Body of pancreas (tissue), 4 donors: ENCODE measurements at regions not wholly inside any gene's neighbourhood (a gene's known extent, or its start where the extent isn't known, plus 50 kb on each side); places are given as distances from the start of the nearest gene placed in this dataset.
"Not testable (repeated sequence)": the region's sequence is repeated elsewhere in the genome, so short reads cannot be mapped to it uniquely, and the experiment has no call there.

Experiments
- ATAC-seq: fragments of 150-250 bp; one replicate; pipeline ENCODE4 v1.9.1; 2016
- DNase-seq, 4 donors: peaks; one replicate each; pipeline ENCODE4 v3.0.0-alpha.2; 2019
- H3K27ac ChIP-seq, 4 donors: fragments of 200-600 bp; sonication (generic); 1 replicate in 3 of 4; 2 replicates in 1 of 4; pipeline versions ENCODE4 v1.5.1 to v1.6.1; 2016 to 2019; ENCODE audit warnings: mild to moderate bottlenecking in 1 of 4, mixed read lengths in 1 of 4, moderate library complexity in 1 of 4
- H3K27me3 ChIP-seq, 2 donors: fragments of 200-600 bp; sonication (generic); one replicate each; pipeline ENCODE4 v1.6.0; 2016; ENCODE audit warnings: mild to moderate bottlenecking in 1 of 2
- H3K36me3 ChIP-seq, 2 donors: fragments of 200-600 bp; sonication (generic); replicated peaks in 1 of 2; 2 replicates each; pipeline ENCODE4 v1.5.1; 2016; ENCODE audit warnings: low read depth in 2 of 2; ENCODE audit not compliant: insufficient read depth in 1 of 2
- H3K4me1 ChIP-seq: fragments of 200-600 bp; sonication (generic); one replicate; pipeline ENCODE4 v1.6.0; 2016
- H3K4me3 ChIP-seq, 2 donors: fragments of 200-600 bp; sonication (generic); 1 replicate in 1 of 2; 2 replicates in 1 of 2; pipeline ENCODE4 v1.5.1; 2016 to 2019
- H3K9me3 ChIP-seq, 3 donors: fragments of 200-600 bp; sonication (generic); 1 replicate in 2 of 3; 2 replicates in 1 of 3; pipeline ENCODE4 v1.5.1; 2016
- POLR2A ChIP-seq, 3 donors: fragments of 450-650 bp; IDR thresholded peaks; one replicate each; pipeline ENCODE4 v1.6.1; 2016; ENCODE audit warnings: antibody characterized with exemption in 3 of 3, mild to moderate bottlenecking in 2 of 3
- WGBS, 2 donors: methylation state at CpG; one replicate each; pipeline ENCODE4 v1.1.5; 2017; 5-methylcytosine and 5-hydroxymethylcytosine counted together
- intact Hi-C: fragments of 100-400 bp; cut with DNase I; formaldehyde crosslinking; loops from one replicate; pipeline ENCODE4 v1.15.1; 2023
- TF ChIP-seq, protein P1 (sequence below), 7 experiments: fragments of 450-650 bp in 4 of 7; fragments of 200-600 bp in 3 of 7; sonication (generic) in 3 of 7; IDR thresholded peaks; one replicate each; pipeline ENCODE4 v1.5.1; 2016 to 2019; ENCODE audit warnings: antibody characterized with exemption in 7 of 7

GRCh38 chr5:100043475-100043874 lies 491.7 kb upstream of the FAM174A start:
- H3K4me3 ChIP-seq: no peak overlapping the region
- intact Hi-C loops: no loop called here
- WGBS, 2 donors: 73 to 74% methylated on average over 2 of the region's 2 CpGs
- no peaks in the 10 kb centered on the region for H3K4me1 ChIP-seq
- H3K27ac ChIP-seq: no peak overlapping the region
- H3K27me3 ChIP-seq: no peaks in the 10 kb centered on the region
- no peaks in the 10 kb centered on the region for H3K9me3 ChIP-seq
- ATAC-seq (no peak), DNase-seq (no peak)
- TF ChIP-seq, protein P1, sequence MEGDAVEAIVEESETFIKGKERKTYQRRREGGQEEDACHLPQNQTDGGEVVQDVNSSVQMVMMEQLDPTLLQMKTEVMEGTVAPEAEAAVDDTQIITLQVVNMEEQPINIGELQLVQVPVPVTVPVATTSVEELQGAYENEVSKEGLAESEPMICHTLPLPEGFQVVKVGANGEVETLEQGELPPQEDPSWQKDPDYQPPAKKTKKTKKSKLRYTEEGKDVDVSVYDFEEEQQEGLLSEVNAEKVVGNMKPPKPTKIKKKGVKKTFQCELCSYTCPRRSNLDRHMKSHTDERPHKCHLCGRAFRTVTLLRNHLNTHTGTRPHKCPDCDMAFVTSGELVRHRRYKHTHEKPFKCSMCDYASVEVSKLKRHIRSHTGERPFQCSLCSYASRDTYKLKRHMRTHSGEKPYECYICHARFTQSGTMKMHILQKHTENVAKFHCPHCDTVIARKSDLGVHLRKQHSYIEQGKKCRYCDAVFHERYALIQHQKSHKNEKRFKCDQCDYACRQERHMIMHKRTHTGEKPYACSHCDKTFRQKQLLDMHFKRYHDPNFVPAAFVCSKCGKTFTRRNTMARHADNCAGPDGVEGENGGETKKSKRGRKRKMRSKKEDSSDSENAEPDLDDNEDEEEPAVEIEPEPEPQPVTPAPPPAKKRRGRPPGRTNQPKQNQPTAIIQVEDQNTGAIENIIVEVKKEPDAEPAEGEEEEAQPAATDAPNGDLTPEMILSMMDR (IDR thresholded peaks at IDR 0.05): no peak
- TF ChIP-seq POLR2A (IDR thresholded peaks at IDR 0.05): no peak
- no peaks in the 10 kb centered on the region for H3K36me3 ChIP-seq

GRCh38 chr5:100026606-100027005 lies 508.6 kb upstream of the FAM174A start:
- H3K9me3 ChIP-seq: no peaks in the 10 kb centered on the region
- TF ChIP-seq, protein P1 (IDR thresholded peaks at IDR 0.05): no peak
- TF ChIP-seq POLR2A (IDR thresholded peaks at IDR 0.05): no peak
- DNase-seq (peak in 1 of 4 donors; percentile 6), ATAC-seq (no peak)
- H3K4me3 ChIP-seq: no peak overlapping the region
- H3K27me3 ChIP-seq: no peaks in the 10 kb centered on the region
- H3K36me3 ChIP-seq: no peaks in the 10 kb centered on the region
- intact Hi-C loops: no loop called here
- H3K27ac ChIP-seq: no peak overlapping the region
- H3K4me1 ChIP-seq: no peaks in the 10 kb centered on the region
- 50 to 62% methylated on average over 2 of the region's 2 CpGs for WGBS, 2 donors

GRCh38 chr5:100023536-100023935 lies 511.6 kb upstream of the FAM174A start:
- TF ChIP-seq, protein P1 (IDR thresholded peaks at IDR 0.05): no peak
- TF ChIP-seq POLR2A (IDR thresholded peaks at IDR 0.05): no peak
- ATAC-seq: no peak
- H3K4me3 ChIP-seq: no peak overlapping the region

DNA sequence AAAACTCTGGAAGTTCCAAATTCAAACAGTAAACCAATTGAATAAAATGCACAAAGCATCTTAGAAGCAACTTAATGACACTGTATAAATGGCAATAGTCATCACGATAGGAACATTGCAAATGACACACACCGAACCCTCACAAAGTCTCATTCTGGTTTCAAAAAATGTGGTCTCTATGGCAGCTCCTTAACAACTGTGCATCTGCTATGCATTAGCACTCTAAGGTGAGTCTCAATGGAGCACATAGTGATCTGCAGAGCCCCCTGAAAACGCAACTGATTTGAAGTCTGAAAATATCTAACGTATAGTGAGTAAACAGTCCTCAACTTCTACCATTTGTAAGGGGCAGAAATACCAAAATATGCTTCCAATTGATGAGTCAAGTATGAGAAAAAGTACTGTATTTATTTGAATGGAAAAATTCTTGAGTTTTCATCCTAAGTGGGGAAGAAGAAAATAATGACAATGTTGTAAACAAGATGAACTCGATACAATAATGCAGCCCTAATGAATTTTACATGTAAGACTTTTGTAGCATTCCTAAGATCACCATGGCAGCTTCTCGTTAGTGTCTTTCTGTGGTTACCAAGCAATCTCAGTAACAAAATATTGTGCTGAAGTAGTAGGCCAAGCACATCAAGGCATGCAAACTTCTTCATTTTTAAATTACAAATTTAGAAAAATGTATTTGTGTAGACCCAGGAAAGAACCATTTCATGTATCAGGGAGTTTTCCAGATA lies 517.5 kb upstream of the FAM174A start:
- H3K4me1 ChIP-seq: no peaks in the 10 kb centered on the region
- intact Hi-C loops: no loop called here
- no peak overlapping the region for H3K27ac ChIP-seq
- no peaks in the 10 kb centered on the region for H3K9me3 ChIP-seq
- no peak for TF ChIP-seq POLR2A (IDR thresholded peaks at IDR 0.05)
- TF ChIP-seq, protein P1 (IDR thresholded peaks at IDR 0.05): no peak
- 73 to 74% methylated on average over 6 of the region's 6 CpGs for WGBS, 2 donors
- H3K4me3 ChIP-seq: no peak overlapping the region
- no peaks in the 10 kb centered on the region for H3K27me3 ChIP-seq
- H3K36me3 ChIP-seq: no peaks in the 10 kb centered on the region
- DNase-seq: no peak
- no peak for ATAC-seq

More at GRCh38 chr5:100023536-100023935, 511.6 kb upstream of the FAM174A start:
- no peaks in the 10 kb centered on the region for H3K4me1 ChIP-seq
- H3K9me3 ChIP-seq: no peaks in the 10 kb centered on the region
- no peaks in the 10 kb centered on the region for H3K27me3 ChIP-seq
- no peak overlapping the region for H3K27ac ChIP-seq
- intact Hi-C loops: no loop called here
- no peaks in the 10 kb centered on the region for H3K36me3 ChIP-seq
- DNase-seq: no peak

- ATAC-seq, DNase-seq, intact Hi-C loops, H3K4me1 ChIP-seq, H3K27ac ChIP-seq, H3K36me3 ChIP-seq, H3K4me3 ChIP-seq, H3K9me3 ChIP-seq, H3K27me3 ChIP-seq: not testable (repeated sequence)
- 79 to 94% methylated on average over 4 of the region's 4 CpGs for WGBS, 2 donors
Observed at GRCh38 chr5:100013305-100013704, 521.9 kb upstream of the FAM174A start.

- H3K9me3 ChIP-seq, intact Hi-C loops, H3K4me3 ChIP-seq, ATAC-seq, H3K4me1 ChIP-seq, H3K36me3 ChIP-seq, H3K27ac ChIP-seq, DNase-seq, H3K27me3 ChIP-seq: not testable (repeated sequence)
- 80 to 85% methylated on average over 10 of the region's 10 CpGs for WGBS, 2 donors
Observed at GRCh38 chr5:100011160-100011559, 524.0 kb upstream of the FAM174A start.
